ENCODE measurements at regions not wholly inside any gene's neighbourhood (a gene's known extent, or its start where the extent isn't known, plus 50 kb on each side); places are given as distances from the start of the nearest gene placed in this dataset.

DNA sequence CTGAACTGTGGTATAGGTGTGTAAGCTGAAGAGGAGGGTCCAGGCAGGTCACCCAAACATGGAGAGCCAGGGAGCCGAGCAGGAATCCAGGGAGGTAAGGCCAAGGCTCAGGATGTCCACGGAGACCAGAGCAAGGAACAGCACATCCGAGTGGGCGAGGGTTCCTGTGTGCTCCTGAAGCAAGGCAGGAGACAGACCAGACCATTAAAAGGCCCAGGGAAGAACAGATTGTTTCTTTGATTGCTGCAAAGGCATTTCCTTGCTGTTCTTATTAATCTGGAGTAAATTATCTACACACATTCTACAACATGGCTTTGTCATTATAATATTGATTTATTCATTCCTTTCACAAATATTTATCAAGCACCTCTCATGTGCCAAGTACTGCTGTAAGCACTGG is 50.1 kb upstream of the SPTBN1 start:
- TF ChIP-seq, protein P1, sequence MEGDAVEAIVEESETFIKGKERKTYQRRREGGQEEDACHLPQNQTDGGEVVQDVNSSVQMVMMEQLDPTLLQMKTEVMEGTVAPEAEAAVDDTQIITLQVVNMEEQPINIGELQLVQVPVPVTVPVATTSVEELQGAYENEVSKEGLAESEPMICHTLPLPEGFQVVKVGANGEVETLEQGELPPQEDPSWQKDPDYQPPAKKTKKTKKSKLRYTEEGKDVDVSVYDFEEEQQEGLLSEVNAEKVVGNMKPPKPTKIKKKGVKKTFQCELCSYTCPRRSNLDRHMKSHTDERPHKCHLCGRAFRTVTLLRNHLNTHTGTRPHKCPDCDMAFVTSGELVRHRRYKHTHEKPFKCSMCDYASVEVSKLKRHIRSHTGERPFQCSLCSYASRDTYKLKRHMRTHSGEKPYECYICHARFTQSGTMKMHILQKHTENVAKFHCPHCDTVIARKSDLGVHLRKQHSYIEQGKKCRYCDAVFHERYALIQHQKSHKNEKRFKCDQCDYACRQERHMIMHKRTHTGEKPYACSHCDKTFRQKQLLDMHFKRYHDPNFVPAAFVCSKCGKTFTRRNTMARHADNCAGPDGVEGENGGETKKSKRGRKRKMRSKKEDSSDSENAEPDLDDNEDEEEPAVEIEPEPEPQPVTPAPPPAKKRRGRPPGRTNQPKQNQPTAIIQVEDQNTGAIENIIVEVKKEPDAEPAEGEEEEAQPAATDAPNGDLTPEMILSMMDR (conservative IDR thresholded peaks at IDR 0.05; ENCODE audit: low read depth, low read length), result no peak
- no peak for TF ChIP-seq EZH2 (IDR thresholded peaks at IDR 0.05; ENCODE audit: borderline replicate concordance, low read depth, low read length, poor library complexity, severe bottlenecking)
